Activated CD4-positive, alpha-beta memory T cell treated with anti-CD3 and anti-CD28 coated beads for 36 hours (primary cell): ENCODE measurements at regions not wholly inside any gene's neighbourhood (a gene's known extent, or its start where the extent isn't known, plus 50 kb on each side); places are given as distances from the start of the nearest gene placed in this dataset.
"Not testable (repeated sequence)": the region's sequence is repeated elsewhere in the genome, so short reads cannot be mapped to it uniquely, and the experiment has no call there.

Experiments
- CTCF ChIA-PET: fragments of 350-600 bp; sonication (Branson Sonifier 250); formaldehyde crosslinking; loops from one replicate; lab custom pipeline; 2021; ENCODE audit warnings: antibody characterized with exemption, inconsistent platforms; lab: Charles Lee
- POLR2A ChIA-PET: fragments of 350-600 bp; sonication (Branson Sonifier 250); formaldehyde crosslinking; loops from one replicate; lab custom pipeline; 2021; ENCODE audit warnings: antibody characterized with exemption; lab: Charles Lee
- DNase-seq: peaks from one replicate; pipeline ENCODE4 v3.0.0-alpha.2; 2020
- H3K27ac Mint-ChIP-seq: one replicate; pipeline ENCODE4 v1.8.0; 2021; ENCODE audit warnings: mixed read lengths
- H3K27me3 Mint-ChIP-seq: one replicate; pipeline ENCODE4 v1.8.0; 2021; ENCODE audit warnings: mixed read lengths
- H3K36me3 Mint-ChIP-seq: one replicate; pipeline ENCODE4 v1.8.0; 2021; ENCODE audit warnings: mixed read lengths
- H3K4me1 Mint-ChIP-seq: one replicate; pipeline ENCODE4 v1.8.0; 2021; ENCODE audit warnings: low read depth, mixed read lengths
- H3K4me3 Mint-ChIP-seq: one replicate; pipeline ENCODE4 v1.8.0; 2021; ENCODE audit warnings: mild to moderate bottlenecking, mixed read lengths
- H3K9me3 Mint-ChIP-seq: one replicate; pipeline ENCODE4 v1.8.0; 2021; ENCODE audit warnings: mixed read lengths
- intact Hi-C: fragments of 100-400 bp; cut with micrococcal nuclease; formaldehyde crosslinking; loops from one replicate; pipeline ENCODE4 v1.15.1; 2023

DNA sequence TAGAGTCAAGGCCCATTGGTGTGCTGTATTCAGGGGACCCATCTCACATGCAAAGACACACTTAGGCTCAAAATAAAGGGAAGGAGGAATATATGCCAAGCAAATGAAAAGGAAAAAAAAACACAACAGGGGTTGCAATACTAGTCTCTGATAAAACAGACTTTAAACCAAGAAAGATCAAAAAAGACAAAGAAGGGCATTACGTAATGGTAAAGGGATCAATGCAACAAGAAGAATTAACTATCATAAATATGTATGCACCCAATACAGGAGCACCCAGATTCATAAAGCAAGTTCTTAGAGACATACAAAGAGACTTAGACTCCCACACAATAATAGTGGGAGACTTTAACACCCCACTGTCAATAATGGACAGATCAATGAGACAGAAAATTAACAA lies 113.4 kb upstream of the OR13H1 start:
- H3K4me1 Mint-ChIP-seq, H3K36me3 Mint-ChIP-seq, H3K27me3 Mint-ChIP-seq, DNase-seq, CTCF ChIA-PET, intact Hi-C loops, H3K9me3 Mint-ChIP-seq, H3K4me3 Mint-ChIP-seq, H3K27ac Mint-ChIP-seq, POLR2A ChIA-PET: not testable (repeated sequence)

DNA sequence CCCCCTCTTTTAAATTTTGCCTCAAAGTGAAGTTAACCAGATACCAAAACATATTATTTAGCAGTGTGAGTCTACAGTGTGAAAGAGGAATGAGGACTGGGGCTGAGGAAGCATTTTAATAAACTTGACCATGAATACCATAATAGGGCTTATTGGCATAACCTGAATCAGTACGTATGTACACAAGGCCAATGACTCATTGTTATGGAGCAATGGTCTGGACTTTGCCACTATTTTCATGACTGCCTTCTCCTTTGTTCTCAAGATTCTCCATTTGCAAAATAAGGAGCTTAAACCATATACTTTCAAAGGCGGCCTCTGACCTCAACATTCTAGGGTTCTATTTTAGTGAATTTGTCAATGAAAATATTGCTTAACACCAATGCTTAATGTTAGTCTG lies 102.8 kb upstream of the OR13H1 start:
- H3K27me3 Mint-ChIP-seq, result no peaks in the 10 kb centered on the region

DNA sequence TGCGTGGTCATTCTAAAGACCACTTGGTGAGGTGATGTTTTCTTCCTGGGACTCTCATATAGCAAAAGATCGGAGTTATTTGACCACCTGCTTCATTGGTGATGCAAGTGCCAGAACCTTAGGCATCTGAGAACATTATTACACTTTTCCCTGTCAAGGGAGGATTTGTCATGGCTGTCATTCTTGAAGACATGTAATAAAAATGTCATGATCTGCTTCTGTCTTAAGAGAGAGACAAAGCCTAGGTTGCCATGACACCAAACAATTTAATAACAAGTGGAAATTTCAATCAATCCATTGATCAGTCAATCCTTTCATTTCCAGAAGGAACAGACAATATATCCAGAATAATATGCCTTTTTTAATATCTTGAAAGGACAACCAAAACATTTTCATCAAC lies 97.9 kb upstream of the OR13H1 start:
- no peaks in the 10 kb centered on the region for H3K9me3 Mint-ChIP-seq
- no peaks in the 10 kb centered on the region for H3K27me3 Mint-ChIP-seq
- H3K27ac Mint-ChIP-seq, result no peak overlapping the region

More for the DNA sequence above, 102.8 kb upstream of the OR13H1 start:
- DNase-seq, result no peak
- intact Hi-C loops, result no loop called here
- H3K27ac Mint-ChIP-seq, result no peak overlapping the region
- H3K4me3 Mint-ChIP-seq, result no peak overlapping the region
- no peaks in the 10 kb centered on the region for H3K36me3 Mint-ChIP-seq
- no peaks in the 10 kb centered on the region for H3K4me1 Mint-ChIP-seq
- H3K9me3 Mint-ChIP-seq, result no peaks in the 10 kb centered on the region
- POLR2A ChIA-PET, result no interaction called here
- CTCF ChIA-PET, result no interaction called here

GRCh38 chrX:131461855-131462254 lies 82.0 kb upstream of the OR13H1 start:
- DNase-seq, H3K36me3 Mint-ChIP-seq, H3K27ac Mint-ChIP-seq, H3K4me3 Mint-ChIP-seq, H3K9me3 Mint-ChIP-seq, H3K27me3 Mint-ChIP-seq, H3K4me1 Mint-ChIP-seq, CTCF ChIA-PET, intact Hi-C loops, POLR2A ChIA-PET: not testable (repeated sequence)

More for the DNA sequence above, 97.9 kb upstream of the OR13H1 start:
- DNase-seq, result no peak
- intact Hi-C loops, result no loop called here
- Mint-ChIP-seq H3K4me1 (no peaks in the 10 kb centered on the region), H3K36me3 (no peaks in the 10 kb centered on the region), H3K4me3 (no peak overlapping the region)
- CTCF ChIA-PET, result no interaction called here
- POLR2A ChIA-PET, result no interaction called here

GRCh38 chrX:131473809-131474208 lies 70.1 kb upstream of the OR13H1 start:
- H3K36me3 Mint-ChIP-seq, CTCF ChIA-PET, H3K4me3 Mint-ChIP-seq, H3K27ac Mint-ChIP-seq, H3K27me3 Mint-ChIP-seq, POLR2A ChIA-PET, H3K4me1 Mint-ChIP-seq, intact Hi-C loops, H3K9me3 Mint-ChIP-seq, DNase-seq: not testable (repeated sequence)

GRCh38 chrX:131477498-131477897 lies 66.4 kb upstream of the OR13H1 start:
- peaks cover 5% of the 10 kb centered on the region for H3K9me3 Mint-ChIP-seq
- no peaks in the 10 kb centered on the region for H3K36me3 Mint-ChIP-seq
- no peak for DNase-seq
- intact Hi-C loops, result no loop called here
- CTCF ChIA-PET, result no interaction called here
- H3K27ac Mint-ChIP-seq, result no peak overlapping the region
- no peaks in the 10 kb centered on the region for H3K4me1 Mint-ChIP-seq
- POLR2A ChIA-PET, result no interaction called here
- no peak overlapping the region for H3K4me3 Mint-ChIP-seq
- H3K27me3 Mint-ChIP-seq, result peaks cover 3% of the 10 kb centered on the region
